Globus pallidus (tissue), 1 donor: ENCODE measurements at regions not wholly inside any gene's neighbourhood (a gene's known extent, or its start where the extent isn't known, plus 50 kb on each side); places are given as distances from the start of the nearest gene placed in this dataset.

ENCODE experiments used
- DNase-seq: peaks from one replicate; pipeline ENCODE4 v3.0.0-alpha.2; 2015; ENCODE audit warnings: low spot score

DNA sequence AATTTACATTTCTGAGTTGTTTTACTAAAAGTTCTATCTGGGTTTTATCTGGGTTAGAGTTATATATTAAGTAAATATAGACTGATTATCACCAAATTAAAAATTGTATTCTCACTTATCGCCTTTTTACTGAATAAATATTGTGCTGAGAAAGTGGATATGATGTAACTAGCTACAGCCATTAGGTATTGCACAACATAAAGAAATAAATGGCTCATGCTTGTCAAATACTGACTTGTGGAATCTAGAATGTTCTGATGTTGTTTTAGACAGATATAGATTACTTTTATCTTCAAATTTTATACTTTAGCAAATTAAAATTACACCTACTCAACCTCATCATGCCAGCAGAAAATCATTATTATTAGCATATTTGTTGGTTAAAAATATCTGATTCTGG is 1277.1 kb upstream of the MIR17HG start:
- DNase-seq: no peak

- no peak for DNase-seq
Observed at GRCh38 chr13:90070837-90071525, 1276.5 kb upstream of the MIR17HG start.

GRCh38 chr13:90084684-90085290 is 1262.7 kb upstream of the MIR17HG start:
- no peak for DNase-seq

GRCh38 chr13:90089051-90089450 is 1258.4 kb upstream of the MIR17HG start:
- no peak for DNase-seq

GRCh38 chr13:90091611-90092010 is 1255.9 kb upstream of the MIR17HG start:
- DNase-seq: no peak

DNA sequence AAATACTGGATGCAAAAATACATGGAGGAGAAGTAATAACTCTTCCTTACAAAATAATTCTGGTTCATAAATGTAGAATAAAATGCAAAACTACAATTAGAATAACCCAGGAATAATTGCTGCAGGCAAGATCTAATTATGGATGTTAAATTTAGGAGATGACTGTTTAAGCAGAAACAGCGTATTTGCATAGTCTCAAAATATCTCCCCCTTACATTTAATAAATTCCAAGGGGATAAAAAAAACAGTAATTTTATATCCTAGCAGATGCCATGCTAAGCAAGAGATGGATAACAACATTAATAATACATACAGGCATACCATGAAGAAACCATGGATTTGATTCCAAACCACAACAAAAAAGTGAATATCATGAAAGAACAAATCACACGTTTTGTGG is 1253.1 kb upstream of the MIR17HG start:
- DNase-seq: no peak

GRCh38 chr13:90098577-90098976 is 1248.9 kb upstream of the MIR17HG start:
- DNase-seq: no peak

DNA sequence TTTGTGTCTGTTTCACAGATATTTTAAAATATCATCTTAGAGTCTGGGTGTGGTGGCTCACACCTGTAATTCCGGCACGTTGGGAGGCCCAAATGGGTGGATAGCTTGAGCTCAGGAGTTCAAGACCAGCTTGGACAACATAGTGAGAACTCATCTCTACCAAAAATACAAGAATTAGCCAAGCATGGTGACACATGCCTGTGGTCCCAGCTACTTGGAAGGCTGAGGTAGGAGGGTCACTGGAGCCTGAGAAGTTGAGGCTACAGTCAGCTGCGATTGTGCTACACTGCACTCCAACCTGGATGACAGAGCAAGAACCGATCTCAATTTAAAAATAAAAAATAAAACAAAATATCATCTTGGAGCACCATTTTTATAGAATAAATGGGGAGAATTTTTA is 1247.6 kb upstream of the MIR17HG start:
- no peak for DNase-seq

GRCh38 chr13:90103099-90103784 is 1244.2 kb upstream of the MIR17HG start:
- no peak for DNase-seq

DNA sequence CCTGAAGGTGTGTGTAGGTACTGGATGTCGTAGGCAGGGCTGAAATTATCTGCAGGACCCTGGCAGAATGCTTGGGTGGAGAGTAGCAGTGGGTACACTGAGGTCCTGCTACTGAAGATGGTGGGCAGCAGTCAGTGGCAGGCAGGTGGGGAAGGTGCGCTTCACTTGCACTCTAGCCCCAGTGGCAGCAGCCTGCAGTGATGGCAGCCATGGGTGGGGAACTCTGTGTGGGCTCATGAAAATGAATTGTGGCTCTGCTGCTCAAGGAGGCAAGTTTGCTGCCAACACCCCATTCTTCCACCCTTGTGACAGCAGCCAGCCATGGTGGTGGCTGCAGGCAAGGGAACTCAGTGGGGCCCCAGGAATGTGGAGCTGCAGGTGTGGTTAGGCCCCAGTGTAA is 1242.7 kb upstream of the MIR17HG start:
- no peak for DNase-seq

DNA sequence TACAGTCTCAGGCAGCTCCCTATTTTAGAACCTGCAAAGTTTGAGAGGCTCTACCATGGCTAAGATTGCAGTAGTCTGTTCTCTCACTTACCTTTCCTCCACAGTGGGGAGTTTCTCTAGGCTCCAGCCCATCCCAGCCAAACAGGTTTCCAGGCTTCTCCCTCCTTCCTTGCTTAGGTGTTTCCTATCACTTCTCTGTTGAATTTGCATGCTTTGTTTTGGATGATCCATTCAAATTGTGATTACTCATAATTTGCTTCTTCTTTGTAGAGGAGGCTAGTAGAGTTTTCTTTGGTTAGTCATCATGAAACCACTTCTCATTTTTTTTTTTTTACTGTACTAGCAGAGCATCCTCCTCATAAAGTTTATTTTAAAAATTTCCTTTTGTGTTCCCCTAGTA is 1242.2 kb upstream of the MIR17HG start:
- no peak for DNase-seq

GRCh38 chr13:90105849-90106496 is 1241.5 kb upstream of the MIR17HG start:
- DNase-seq: no peak

- no peak for DNase-seq
Observed at GRCh38 chr13:90107661-90108060, 1239.8 kb upstream of the MIR17HG start.

DNA sequence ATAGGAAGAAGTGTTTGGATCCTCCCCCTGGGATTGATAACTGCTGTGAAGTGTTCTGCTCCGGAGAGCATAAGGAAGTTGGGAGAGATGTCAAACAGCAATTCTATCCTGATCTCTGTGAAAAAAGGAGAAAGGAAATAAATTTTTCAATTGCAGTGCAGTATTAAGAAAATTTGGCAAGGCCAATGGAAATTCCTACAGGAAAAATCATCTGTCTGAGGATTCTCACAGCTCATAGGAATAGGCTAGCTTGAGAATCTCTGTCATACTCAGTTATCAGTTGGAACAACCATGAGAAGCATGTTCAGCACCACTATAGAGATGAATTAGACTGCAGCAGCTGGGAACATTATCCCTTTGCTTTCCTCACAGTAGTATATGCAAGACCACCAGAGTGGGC is 1238.9 kb upstream of the MIR17HG start:
- DNase-seq: no peak

GRCh38 chr13:90116121-90116520 is 1231.4 kb upstream of the MIR17HG start:
- no peak for DNase-seq

- DNase-seq: no peak
Observed at GRCh38 chr13:90118467-90119071, 1228.9 kb upstream of the MIR17HG start.

DNA sequence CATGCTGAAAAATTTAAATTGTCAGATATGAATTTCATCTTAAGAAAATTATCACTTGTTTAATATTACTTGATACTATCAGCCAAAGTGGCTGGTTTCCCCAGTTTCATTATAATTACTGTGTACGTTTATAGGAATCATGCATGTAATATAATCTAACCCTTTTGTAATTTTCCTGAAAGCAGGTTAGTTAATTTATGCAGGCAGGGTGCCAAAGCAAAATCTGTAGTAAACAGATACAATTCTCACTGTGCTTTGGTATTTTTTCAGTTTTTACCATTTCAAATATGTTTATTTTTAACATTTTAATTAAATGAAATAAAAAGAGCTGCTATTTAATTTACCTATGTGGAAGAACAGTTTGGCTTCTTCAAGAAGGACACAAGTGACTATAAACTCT is 1227.5 kb upstream of the MIR17HG start:
- no peak for DNase-seq

DNA sequence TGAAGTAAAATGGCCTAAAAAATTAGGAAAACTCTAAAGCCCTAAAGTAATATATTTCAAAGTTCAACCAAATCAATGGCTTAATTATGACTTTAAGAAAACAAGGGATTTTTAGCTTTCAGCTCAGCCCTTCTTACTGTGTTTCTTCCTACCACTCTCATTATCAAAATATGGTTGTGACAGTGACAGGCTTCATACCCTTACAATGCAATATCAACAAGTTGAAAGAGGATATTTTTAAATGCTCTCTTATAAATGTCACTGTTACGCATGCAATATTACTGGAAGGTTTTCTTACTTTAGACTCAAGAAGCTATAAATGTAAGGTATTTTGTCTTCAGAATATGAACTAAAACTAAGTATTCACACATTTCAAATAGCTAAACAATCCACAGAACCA is 1225.7 kb upstream of the MIR17HG start:
- DNase-seq: no peak

- DNase-seq: no peak
Observed at GRCh38 chr13:90122531-90122930, 1225.0 kb upstream of the MIR17HG start.

GRCh38 chr13:90135558-90135957 is 1211.9 kb upstream of the MIR17HG start:
- no peak for DNase-seq

DNA sequence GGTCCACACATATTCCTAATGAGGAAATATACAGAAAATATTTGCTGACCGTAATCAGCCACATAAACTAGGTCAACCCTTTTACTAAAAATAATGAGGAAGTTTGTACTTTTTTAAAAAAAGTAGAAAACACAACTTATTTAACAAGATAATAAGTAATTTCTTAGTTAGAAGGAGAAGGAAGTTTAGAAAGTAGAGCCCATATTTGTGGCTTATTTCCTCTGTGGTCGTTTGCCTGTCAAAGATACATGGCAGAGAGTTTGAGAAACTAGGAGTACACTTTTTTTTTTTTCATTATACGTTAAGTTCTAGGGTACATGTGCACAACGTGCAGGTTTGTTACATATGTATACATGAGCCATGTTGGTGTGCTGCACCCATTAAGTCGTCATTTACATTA is 1205.2 kb upstream of the MIR17HG start:
- DNase-seq: no peak

- DNase-seq: no peak
Observed at GRCh38 chr13:90154311-90154960, 1193.1 kb upstream of the MIR17HG start.
